CD14-positive monocyte (primary cell): ENCODE measurements at regions not wholly inside any gene's neighbourhood (a gene's known extent, or its start where the extent isn't known, plus 50 kb on each side); places are given as distances from the start of the nearest gene placed in this dataset.

Experiments
- DNase-seq, 3 donors: peaks; one replicate each; pipeline ENCODE4 v3.0.0-alpha.2; 2011 to 2022
- H2AFZ ChIP-seq: 2 replicates; pipeline ENCODE4 v1.6.0; 2012; ENCODE audit warnings: mild to moderate bottlenecking, low read depth, low read length, inconsistent platforms; ENCODE audit not compliant: insufficient read depth, poor library complexity, severe bottlenecking
- H3K27ac ChIP-seq, 2 donors: 1 replicate in 1 of 2; 2 replicates in 1 of 2; pipeline ENCODE4 v1.5.1; 2012 to 2013; ENCODE audit warnings: low read length in 2 of 2, control low read depth in 1 of 2, inconsistent platforms in 1 of 2, low read depth in 1 of 2, mild to moderate bottlenecking in 1 of 2
- H3K27me3 ChIP-seq, 2 donors: one replicate each; pipeline versions ENCODE4 v1.6.0 to v1.6.1; 2011 to 2013; ENCODE audit warnings: low read length in 2 of 2; ENCODE audit not compliant: control insufficient read depth in 2 of 2, insufficient read depth in 2 of 2
- H3K36me3 ChIP-seq, 2 donors: replicated peaks in 1 of 2; 1 replicate in 1 of 2; 2 replicates in 1 of 2; pipeline versions ENCODE4 v1.5.1 to v1.6.1; 2012 to 2013; ENCODE audit warnings: low read length in 2 of 2, control low read depth in 1 of 2, inconsistent platforms in 1 of 2, mild to moderate bottlenecking in 1 of 2; ENCODE audit not compliant: insufficient read depth in 2 of 2, control insufficient read depth in 1 of 2
- H3K4me1 ChIP-seq, 2 donors: 1 replicate in 1 of 2; 2 replicates in 1 of 2; pipeline versions ENCODE4 v1.5.1 to v1.6.1; 2012 to 2013; ENCODE audit warnings: low read length in 2 of 2, control low read depth in 1 of 2, inconsistent platforms in 1 of 2, mild to moderate bottlenecking in 1 of 2, moderate library complexity in 1 of 2; ENCODE audit not compliant: insufficient read depth in 2 of 2, control insufficient read depth in 1 of 2
- H3K4me2 ChIP-seq: replicated peaks from 2 replicates; pipeline ENCODE3; 2012; ENCODE audit warnings: low read length, moderate library complexity, mild to moderate bottlenecking; ENCODE audit not compliant: poor library complexity, severe bottlenecking; ENCODE audit errors: extremely low read depth
- H3K4me3 ChIP-seq, 3 experiments: fragments of 200-600 bp in 1 of 3; sonication (generic) in 1 of 3; replicated peaks in 1 of 3; 1 replicate in 2 of 3; 2 replicates in 1 of 3; pipeline ENCODE4 v1.5.1; 2011 to 2013; ENCODE audit warnings: low read length in 3 of 3, mild to moderate bottlenecking in 3 of 3, control low read depth in 2 of 3, low read depth in 2 of 3, inconsistent platforms in 1 of 3, moderate library complexity in 1 of 3
- H3K79me2 ChIP-seq: 2 replicates; pipeline ENCODE4 v1.6.0; 2012; ENCODE audit warnings: mild to moderate bottlenecking, control low read depth, inconsistent platforms, low read length, moderate library complexity; ENCODE audit not compliant: insufficient read depth
- H3K9ac ChIP-seq: 2 replicates; pipeline ENCODE4 v1.6.0; 2017; ENCODE audit warnings: low read length, mild to moderate bottlenecking; ENCODE audit not compliant: insufficient read depth, poor library complexity, severe bottlenecking
- H3K9me3 ChIP-seq, 2 donors: replicated peaks in 1 of 2; 1 replicate in 1 of 2; 2 replicates in 1 of 2; pipeline versions ENCODE4 v1.5.1 to v1.6.1; 2012 to 2013; ENCODE audit warnings: low read length in 2 of 2, control low read depth in 1 of 2; ENCODE audit not compliant: control insufficient read depth in 1 of 2, insufficient read depth in 1 of 2
- H4K20me1 ChIP-seq: 2 replicates; pipeline ENCODE4 v1.6.0; 2012; ENCODE audit warnings: mild to moderate bottlenecking, low read length, control low read depth, moderate library complexity; ENCODE audit not compliant: insufficient read depth
- H3K27ac Mint-ChIP-seq, 7 donors: one replicate each; pipeline ENCODE4 v1.8.0; 2020; ENCODE audit warnings: mild to moderate bottlenecking in 7 of 7, mixed read lengths in 7 of 7, moderate library complexity in 6 of 7, inconsistent platforms in 2 of 7
- H3K27me3 Mint-ChIP-seq, 3 donors: one replicate each; pipeline ENCODE4 v1.8.0; 2021 to 2022; ENCODE audit warnings: low read depth in 3 of 3, mild to moderate bottlenecking in 3 of 3, mixed read lengths in 3 of 3, moderate library complexity in 3 of 3, inconsistent platforms in 1 of 3
- H3K36me3 Mint-ChIP-seq, 2 donors: one replicate each; pipeline ENCODE4 v1.8.0; 2020; ENCODE audit warnings: mixed read lengths in 2 of 2, inconsistent platforms in 1 of 2, mild to moderate bottlenecking in 1 of 2
- H3K4me1 Mint-ChIP-seq: one replicate; pipeline ENCODE4 v1.8.0; 2020; ENCODE audit warnings: mild to moderate bottlenecking, mixed read lengths
- H3K4me3 Mint-ChIP-seq, 2 donors: one replicate each; pipeline ENCODE4 v1.8.0; 2020; ENCODE audit warnings: mild to moderate bottlenecking in 2 of 2, mixed read lengths in 2 of 2, moderate library complexity in 1 of 2
- H3K9me3 Mint-ChIP-seq, 7 donors: one replicate each; pipeline ENCODE4 v1.8.0; 2020 to 2022; ENCODE audit warnings: mixed read lengths in 7 of 7, mild to moderate bottlenecking in 6 of 7, moderate library complexity in 6 of 7, inconsistent platforms in 2 of 7
- WGBS: methylation state at CpG from one replicate; pipeline ENCODE4 v1.1.5; 2013; ENCODE audit warnings: missing lambda C conversion rate; ENCODE audit not compliant: insufficient coverage; 5-methylcytosine and 5-hydroxymethylcytosine counted together
- intact Hi-C, 2 donors: fragments of 100-400 bp; cut with micrococcal nuclease; formaldehyde crosslinking; loops; one replicate each; pipeline versions ENCODE4 v1.15.0 to v1.15.1; 2023
- TF ChIP-seq, protein P1 (sequence below): fragments of 200-600 bp; IDR thresholded peaks from one replicate; pipeline ENCODE4 v1.8.0; 2022; ENCODE audit warnings: antibody characterized with exemption, mild to moderate bottlenecking

DNA sequence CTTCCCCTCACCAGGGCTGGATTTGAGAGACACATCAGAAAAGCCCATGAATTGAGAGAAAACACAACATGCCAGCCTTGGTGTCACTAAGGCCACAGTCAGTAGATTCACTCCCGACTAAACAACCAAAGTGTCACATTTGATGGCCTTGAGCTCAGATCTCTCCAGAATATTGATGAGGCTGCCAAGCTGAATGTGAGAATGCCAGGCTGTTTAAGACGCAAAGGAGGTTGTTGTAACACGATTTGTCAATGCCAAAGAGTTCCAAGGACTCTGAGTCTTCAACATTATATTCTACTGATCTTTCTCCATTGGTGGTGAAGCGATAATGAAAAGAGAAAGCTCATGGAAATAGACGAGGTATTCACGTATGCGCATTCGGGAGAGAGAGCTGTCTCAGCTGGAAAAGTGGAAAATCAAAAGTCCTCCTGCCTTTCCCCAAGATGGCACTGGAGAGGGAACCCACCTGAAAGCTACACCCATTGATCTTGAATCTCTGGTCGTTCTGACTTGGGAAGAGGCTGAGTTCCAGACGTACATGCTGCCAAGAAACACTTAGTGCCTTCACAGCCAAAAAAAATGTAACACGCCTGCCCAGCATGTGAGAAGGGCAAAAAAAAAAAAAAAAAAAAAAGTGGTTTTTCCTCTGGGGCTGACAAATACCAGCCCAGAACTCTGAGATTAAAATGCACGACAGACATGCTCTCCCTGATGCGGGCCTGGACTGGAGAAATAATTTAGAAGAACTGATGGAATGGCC lies 1159.6 kb downstream of the VRK1 start:
- WGBS, result 89% methylated on average over 4 of the region's 13 CpGs
- H3K36me3 ChIP-seq, result no peaks in the 10 kb centered on the region
- no peak for DNase-seq
- H3K36me3 Mint-ChIP-seq, result no peaks in the 10 kb centered on the region
- no peaks in the 10 kb centered on the region for H3K4me1 ChIP-seq
- H3K27ac Mint-ChIP-seq, result no peak overlapping the region
- H3K4me3 Mint-ChIP-seq, result no peak overlapping the region
- no peak overlapping the region for H3K27ac ChIP-seq
- peaks cover 0 to 11% (median 7%) of the 10 kb centered on the region in 7 donors for H3K9me3 Mint-ChIP-seq
- TF ChIP-seq, protein P1, sequence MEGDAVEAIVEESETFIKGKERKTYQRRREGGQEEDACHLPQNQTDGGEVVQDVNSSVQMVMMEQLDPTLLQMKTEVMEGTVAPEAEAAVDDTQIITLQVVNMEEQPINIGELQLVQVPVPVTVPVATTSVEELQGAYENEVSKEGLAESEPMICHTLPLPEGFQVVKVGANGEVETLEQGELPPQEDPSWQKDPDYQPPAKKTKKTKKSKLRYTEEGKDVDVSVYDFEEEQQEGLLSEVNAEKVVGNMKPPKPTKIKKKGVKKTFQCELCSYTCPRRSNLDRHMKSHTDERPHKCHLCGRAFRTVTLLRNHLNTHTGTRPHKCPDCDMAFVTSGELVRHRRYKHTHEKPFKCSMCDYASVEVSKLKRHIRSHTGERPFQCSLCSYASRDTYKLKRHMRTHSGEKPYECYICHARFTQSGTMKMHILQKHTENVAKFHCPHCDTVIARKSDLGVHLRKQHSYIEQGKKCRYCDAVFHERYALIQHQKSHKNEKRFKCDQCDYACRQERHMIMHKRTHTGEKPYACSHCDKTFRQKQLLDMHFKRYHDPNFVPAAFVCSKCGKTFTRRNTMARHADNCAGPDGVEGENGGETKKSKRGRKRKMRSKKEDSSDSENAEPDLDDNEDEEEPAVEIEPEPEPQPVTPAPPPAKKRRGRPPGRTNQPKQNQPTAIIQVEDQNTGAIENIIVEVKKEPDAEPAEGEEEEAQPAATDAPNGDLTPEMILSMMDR, result no peak
- no peaks in the 10 kb centered on the region for H3K27me3 ChIP-seq
- intact Hi-C loops, result no loop called here
- no peak overlapping the region for H2AFZ ChIP-seq
- H3K27me3 Mint-ChIP-seq, result peaks cover 2 to 4% (median 3%) of the 10 kb centered on the region in 3 donors
- no peak overlapping the region for H3K4me2 ChIP-seq
- peaks cover 4 to 5% of the 10 kb centered on the region in 2 donors for H3K9me3 ChIP-seq
- no peak overlapping the region for H3K9ac ChIP-seq
- H3K4me3 ChIP-seq, result no peak overlapping the region
- no peaks in the 10 kb centered on the region for H4K20me1 ChIP-seq
- no peaks in the 10 kb centered on the region for H3K79me2 ChIP-seq
- no peaks in the 10 kb centered on the region for H3K4me1 Mint-ChIP-seq

DNA sequence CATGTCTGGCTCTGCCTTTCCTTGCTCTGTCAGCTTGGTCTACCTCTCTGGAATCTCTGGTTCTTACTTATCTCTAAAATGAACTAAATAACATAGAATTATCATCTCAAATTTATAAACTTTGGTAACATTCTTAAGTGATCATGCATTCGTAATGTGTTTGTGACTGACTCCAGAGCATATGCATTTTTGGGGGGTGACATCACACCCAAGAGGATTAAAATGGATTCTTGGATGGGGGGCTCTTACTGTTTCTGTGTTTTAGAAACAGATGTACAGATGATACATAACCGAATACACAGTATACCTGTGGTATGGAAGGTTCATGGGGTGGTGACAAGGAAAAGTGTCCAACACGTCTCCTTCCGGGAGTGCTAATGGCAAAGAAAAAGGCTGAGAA lies 1162.1 kb downstream of the VRK1 start:
- no peaks in the 10 kb centered on the region for H3K36me3 Mint-ChIP-seq
- no peaks in the 10 kb centered on the region for H3K4me1 Mint-ChIP-seq
- Histone ChIP-seq H2AFZ (no peak overlapping the region), H3K27me3 (no peaks in the 10 kb centered on the region), H3K79me2 (no peaks in the 10 kb centered on the region), H3K4me1 (no peaks in the 10 kb centered on the region), H3K9ac (no peak overlapping the region), H4K20me1 (no peaks in the 10 kb centered on the region), H3K9me3 (peaks cover 4 to 5% of the 10 kb centered on the region in 2 donors), H3K4me3 (no peak overlapping the region), H3K36me3 (no peaks in the 10 kb centered on the region), H3K4me2 (no peak overlapping the region), H3K27ac (no peak overlapping the region)
- DNase-seq, result no peak
- WGBS, result 96% methylated on average over 3 of the region's 4 CpGs
- TF ChIP-seq, protein P1, result no peak
- no peak overlapping the region for H3K27ac Mint-ChIP-seq
- peaks cover 1 to 4% (median 2%) of the 10 kb centered on the region in 3 donors for H3K27me3 Mint-ChIP-seq
- H3K4me3 Mint-ChIP-seq, result no peak overlapping the region
- H3K9me3 Mint-ChIP-seq, result peaks cover 0 to 11% (median 6%) of the 10 kb centered on the region in 7 donors
- intact Hi-C loops, result no loop called here
